GM12878 (cell line): ENCODE measurements at regions not wholly inside any gene's neighbourhood (a gene's known extent, or its start where the extent isn't known, plus 50 kb on each side); places are given as distances from the start of the nearest gene placed in this dataset.

Source experiments
- CBX3 ChIP-seq: fragments of 200-600 bp; sonication (generic); IDR thresholded peaks from 2 replicates; pipeline ENCODE4 v1.6.1; 2016; ENCODE audit warnings: low read depth, borderline replicate concordance
- EZH2 ChIP-seq: IDR thresholded peaks from 2 replicates; pipeline ENCODE4 v1.6.1; 2012; ENCODE audit warnings: low read depth, mild to moderate bottlenecking, control low read depth, inconsistent platforms, low read length, borderline replicate concordance; ENCODE audit not compliant: control insufficient read depth
- JUND ChIP-seq: IDR thresholded peaks from 2 replicates; pipeline ENCODE4 v1.6.1; 2012; ENCODE audit warnings: low read depth, mild to moderate bottlenecking, low read length, improper control_type of control experiment, moderate library complexity
- POLR2A ChIP-seq: IDR thresholded peaks from 2 replicates; pipeline ENCODE4 v1.6.1; 2011; ENCODE audit warnings: low read depth, mild to moderate bottlenecking, low read length
- POLR2AphosphoS2 ChIP-seq: IDR thresholded peaks from 2 replicates; pipeline ENCODE4 v1.6.1; 2011; ENCODE audit warnings: low read depth, mild to moderate bottlenecking, low read length, improper control_type of control experiment, moderate library complexity
- SP1 ChIP-seq: IDR thresholded peaks from one replicate; pipeline ENCODE4 v1.6.1; 2011; ENCODE audit warnings: low read depth, low read length
- STAT3 ChIP-seq: IDR thresholded peaks from 2 replicates; pipeline ENCODE4 v1.6.1; 2011; ENCODE audit warnings: low read depth, low read length, improper control_type of control experiment
- ZNF24 ChIP-seq: fragments of 450-650 bp; IDR thresholded peaks from 2 replicates; pipeline ENCODE4 v1.6.1; 2017; ENCODE audit warnings: antibody characterized with exemption, mild to moderate bottlenecking
- ZNF274 ChIP-seq: IDR thresholded peaks from one replicate; pipeline ENCODE4 v1.8.0; 2011; ENCODE audit not compliant: insufficient read length, insufficient read depth
- ZNF592 ChIP-seq: fragments of 450-650 bp; IDR thresholded peaks from 2 replicates; pipeline ENCODE4 v1.6.1; 2017; ENCODE audit warnings: mild to moderate bottlenecking, moderate library complexity
- ZSCAN29 ChIP-seq: fragments of 450-650 bp; IDR thresholded peaks from 2 replicates; pipeline ENCODE4 v1.6.1; 2017; ENCODE audit warnings: mild to moderate bottlenecking, moderate library complexity
- TF ChIP-seq, protein P1 (sequence below), 3 experiments: IDR thresholded peaks in 2 of 3; conservative IDR thresholded peaks in 1 of 3; 2 replicates each; pipeline ENCODE4 v1.5.1; 2011; ENCODE audit warnings: low read depth in 3 of 3, low read length in 3 of 3, mild to moderate bottlenecking in 3 of 3, control low read depth in 2 of 3, moderate library complexity in 2 of 3, inconsistent platforms in 1 of 3, mixed read lengths in 1 of 3; ENCODE audit not compliant: control insufficient read depth in 2 of 3, insufficient read depth in 1 of 3; ENCODE audit errors: extremely low read depth in 1 of 3
- TF ChIP-seq, protein P2 (sequence below): IDR thresholded peaks from 2 replicates; pipeline ENCODE4 v1.6.1; 2012; ENCODE audit warnings: low read depth, low read length, improper control_type of control experiment
- TF ChIP-seq, protein P3 (sequence below): fragments of 450-650 bp; IDR thresholded peaks from 2 replicates; pipeline ENCODE4 v1.6.1; 2014; ENCODE audit warnings: mild to moderate bottlenecking

- TF ChIP-seq, protein P1, sequence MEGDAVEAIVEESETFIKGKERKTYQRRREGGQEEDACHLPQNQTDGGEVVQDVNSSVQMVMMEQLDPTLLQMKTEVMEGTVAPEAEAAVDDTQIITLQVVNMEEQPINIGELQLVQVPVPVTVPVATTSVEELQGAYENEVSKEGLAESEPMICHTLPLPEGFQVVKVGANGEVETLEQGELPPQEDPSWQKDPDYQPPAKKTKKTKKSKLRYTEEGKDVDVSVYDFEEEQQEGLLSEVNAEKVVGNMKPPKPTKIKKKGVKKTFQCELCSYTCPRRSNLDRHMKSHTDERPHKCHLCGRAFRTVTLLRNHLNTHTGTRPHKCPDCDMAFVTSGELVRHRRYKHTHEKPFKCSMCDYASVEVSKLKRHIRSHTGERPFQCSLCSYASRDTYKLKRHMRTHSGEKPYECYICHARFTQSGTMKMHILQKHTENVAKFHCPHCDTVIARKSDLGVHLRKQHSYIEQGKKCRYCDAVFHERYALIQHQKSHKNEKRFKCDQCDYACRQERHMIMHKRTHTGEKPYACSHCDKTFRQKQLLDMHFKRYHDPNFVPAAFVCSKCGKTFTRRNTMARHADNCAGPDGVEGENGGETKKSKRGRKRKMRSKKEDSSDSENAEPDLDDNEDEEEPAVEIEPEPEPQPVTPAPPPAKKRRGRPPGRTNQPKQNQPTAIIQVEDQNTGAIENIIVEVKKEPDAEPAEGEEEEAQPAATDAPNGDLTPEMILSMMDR (IDR thresholded peaks at IDR 0.05 in 2 of 3, conservative IDR thresholded peaks at IDR 0.05 in 1 of 3; ENCODE audit: control insufficient read depth in 2 of 3, extremely low read depth in 1 of 3, insufficient read depth in 1 of 3, low read depth in 3 of 3, low read length in 3 of 3) = no peak
- TF ChIP-seq ZNF592 (no peak), ZNF24 (no peak), JUND (no peak), STAT3 (no peak), ZSCAN29 (no peak), CBX3 (no peak), POLR2A (no peak), POLR2AphosphoS2 (no peak), ZNF274 (no peak), EZH2 (no peak), SP1 (no peak)
- TF ChIP-seq, protein P2, sequence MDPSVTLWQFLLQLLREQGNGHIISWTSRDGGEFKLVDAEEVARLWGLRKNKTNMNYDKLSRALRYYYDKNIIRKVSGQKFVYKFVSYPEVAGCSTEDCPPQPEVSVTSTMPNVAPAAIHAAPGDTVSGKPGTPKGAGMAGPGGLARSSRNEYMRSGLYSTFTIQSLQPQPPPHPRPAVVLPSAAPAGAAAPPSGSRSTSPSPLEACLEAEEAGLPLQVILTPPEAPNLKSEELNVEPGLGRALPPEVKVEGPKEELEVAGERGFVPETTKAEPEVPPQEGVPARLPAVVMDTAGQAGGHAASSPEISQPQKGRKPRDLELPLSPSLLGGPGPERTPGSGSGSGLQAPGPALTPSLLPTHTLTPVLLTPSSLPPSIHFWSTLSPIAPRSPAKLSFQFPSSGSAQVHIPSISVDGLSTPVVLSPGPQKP = no peak
- TF ChIP-seq, protein P3, sequence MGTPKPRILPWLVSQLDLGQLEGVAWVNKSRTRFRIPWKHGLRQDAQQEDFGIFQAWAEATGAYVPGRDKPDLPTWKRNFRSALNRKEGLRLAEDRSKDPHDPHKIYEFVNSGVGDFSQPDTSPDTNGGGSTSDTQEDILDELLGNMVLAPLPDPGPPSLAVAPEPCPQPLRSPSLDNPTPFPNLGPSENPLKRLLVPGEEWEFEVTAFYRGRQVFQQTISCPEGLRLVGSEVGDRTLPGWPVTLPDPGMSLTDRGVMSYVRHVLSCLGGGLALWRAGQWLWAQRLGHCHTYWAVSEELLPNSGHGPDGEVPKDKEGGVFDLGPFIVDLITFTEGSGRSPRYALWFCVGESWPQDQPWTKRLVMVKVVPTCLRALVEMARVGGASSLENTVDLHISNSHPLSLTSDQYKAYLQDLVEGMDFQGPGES = no peak
These were observed 208.9 kb upstream of the PHACTR1 start for GRCh38 chr6:12507636-12508035.
